ENCODE measurements at regions not wholly inside any gene's neighbourhood (a gene's known extent, or its start where the extent isn't known, plus 50 kb on each side); places are given as distances from the start of the nearest gene placed in this dataset.

GRCh38 chr12:4025181-4026019 lies 152.2 kb upstream of the PARP11 start (continued):
- TF ChIP-seq RARG (CRISPR knock-in tag; IDR thresholded peaks at IDR 0.05; ENCODE audit: low read depth) (no peak), NCOA2 (CRISPR knock-in tag; IDR thresholded peaks at IDR 0.05) (0 out of 2 replicates have a peak, but pooled peaks have one; percentile 18), TCF7 (IDR thresholded peaks at IDR 0.05; ENCODE audit: low read depth) (peak; percentile 44; the same call in 1 of the 2 replicates), ZBTB8A (CRISPR knock-in tag; IDR thresholded peaks at IDR 0.05; ENCODE audit: borderline replicate concordance, low read depth) (no peak), PCBP2 (optimal IDR thresholded peaks at IDR 0.05; ENCODE audit: low read depth, low read length, poor library complexity, severe bottlenecking) (no peak), PBX2 (CRISPR knock-in tag; IDR thresholded peaks at IDR 0.05) (peak; percentile 51; the same call in 1 of the 2 replicates), POGZ (CRISPR knock-in tag; IDR thresholded peaks at IDR 0.05) (peak; percentile 79), ZBTB10 (CRISPR knock-in tag; IDR thresholded peaks at IDR 0.05; ENCODE audit: borderline replicate concordance) (no peak), RCOR2 (CRISPR knock-in tag; IDR thresholded peaks at IDR 0.05) (peak; percentile 52; the same call in 1 of the 2 replicates), ZNF225 (CRISPR knock-in tag; IDR thresholded peaks at IDR 0.05) (no peak), MEIS1 (CRISPR knock-in tag; IDR thresholded peaks at IDR 0.05; ENCODE audit: borderline replicate concordance) (no peak), ZBTB38 (CRISPR knock-in tag; IDR thresholded peaks at IDR 0.05) (peak; percentile 100), NFKB2 (CRISPR knock-in tag; IDR thresholded peaks at IDR 0.05; ENCODE audit: borderline replicate concordance) (peak; percentile 46; the same call in 1 of the 2 replicates), ZNF615 (CRISPR knock-in tag; IDR thresholded peaks at IDR 0.05; ENCODE audit: borderline replicate concordance) (no peak), POLR2AphosphoS2 (IDR thresholded peaks at IDR 0.05; ENCODE audit: low read depth, low read length) (no peak), HMGXB4 (CRISPR knock-in tag; IDR thresholded peaks at IDR 0.05; ENCODE audit: borderline replicate concordance in 1 of 2, low read depth in 1 of 2) (no peak; a peak in 1 of 4 replicates), DPF2 (CRISPR knock-in tag; IDR thresholded peaks at IDR 0.05; ENCODE audit: borderline replicate concordance, low read depth) (no peak), ZNF275 (CRISPR knock-in tag; IDR thresholded peaks at IDR 0.05; ENCODE audit: borderline replicate concordance) (no peak), SKI (IDR thresholded peaks at IDR 0.05; ENCODE audit: partially characterized antibody) (peak; percentile 20), PHF21A (CRISPR knock-in tag; IDR thresholded peaks at IDR 0.05) (peak; percentile 30; the same call in 1 of the 2 replicates)
- TF ChIP-seq, protein P1, sequence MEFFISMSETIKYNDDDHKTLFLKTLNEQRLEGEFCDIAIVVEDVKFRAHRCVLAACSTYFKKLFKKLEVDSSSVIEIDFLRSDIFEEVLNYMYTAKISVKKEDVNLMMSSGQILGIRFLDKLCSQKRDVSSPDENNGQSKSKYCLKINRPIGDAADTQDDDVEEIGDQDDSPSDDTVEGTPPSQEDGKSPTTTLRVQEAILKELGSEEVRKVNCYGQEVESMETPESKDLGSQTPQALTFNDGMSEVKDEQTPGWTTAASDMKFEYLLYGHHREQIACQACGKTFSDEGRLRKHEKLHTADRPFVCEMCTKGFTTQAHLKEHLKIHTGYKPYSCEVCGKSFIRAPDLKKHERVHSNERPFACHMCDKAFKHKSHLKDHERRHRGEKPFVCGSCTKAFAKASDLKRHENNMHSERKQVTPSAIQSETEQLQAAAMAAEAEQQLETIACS (CRISPR knock-in tag; IDR thresholded peaks at IDR 0.05), result no peak
